Activated CD4-positive, CD25-positive, alpha-beta regulatory T cell (primary cell): ENCODE measurements at regions not wholly inside any gene's neighbourhood (a gene's known extent, or its start where the extent isn't known, plus 50 kb on each side); places are given as distances from the start of the nearest gene placed in this dataset.

Source experiments
- DNase-seq, 4 experiments: peaks; one replicate each; lab custom pipeline; 2025; lab: John Stamatoyannopoulos, UW

GRCh38 chr2:38450509-38450908 is 73.4 kb upstream of the ATL2 start:
- no peak for DNase-seq

GRCh38 chr2:38448692-38449410 is 71.8 kb upstream of the ATL2 start:
- DNase-seq, result no peak

DNA sequence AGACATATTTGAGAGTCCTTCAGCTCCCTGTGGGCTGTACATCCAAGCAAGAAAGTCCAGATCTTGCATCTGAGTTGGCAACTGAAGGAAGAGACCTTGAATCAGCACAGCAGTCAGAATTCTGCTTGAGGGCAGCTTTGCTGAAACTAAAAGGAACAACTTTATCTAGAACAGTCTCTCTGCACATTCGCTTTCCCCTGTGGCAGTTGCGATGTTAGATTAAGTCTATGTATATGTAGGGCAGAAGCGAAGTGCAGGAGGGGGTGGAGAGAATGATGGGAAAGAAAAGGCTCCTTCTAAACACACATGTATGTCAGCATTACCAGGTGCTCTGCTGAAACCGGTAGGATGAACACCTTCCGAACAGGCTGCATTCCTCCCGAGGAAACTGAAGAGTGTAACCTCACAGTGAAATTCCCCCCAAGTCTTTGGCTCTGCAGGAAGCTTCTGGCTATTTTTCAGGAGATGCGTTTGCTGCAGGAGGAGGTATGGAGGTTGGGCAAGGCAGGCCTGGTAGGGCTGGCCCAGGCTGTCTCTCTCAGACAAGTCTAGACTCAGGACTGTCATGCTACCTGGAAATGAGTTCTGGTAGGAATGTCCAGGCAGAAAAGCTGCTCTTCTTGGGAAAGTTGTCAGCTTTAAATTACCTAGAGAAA is 70.0 kb upstream of the ATL2 start:
- no peak for DNase-seq

DNA sequence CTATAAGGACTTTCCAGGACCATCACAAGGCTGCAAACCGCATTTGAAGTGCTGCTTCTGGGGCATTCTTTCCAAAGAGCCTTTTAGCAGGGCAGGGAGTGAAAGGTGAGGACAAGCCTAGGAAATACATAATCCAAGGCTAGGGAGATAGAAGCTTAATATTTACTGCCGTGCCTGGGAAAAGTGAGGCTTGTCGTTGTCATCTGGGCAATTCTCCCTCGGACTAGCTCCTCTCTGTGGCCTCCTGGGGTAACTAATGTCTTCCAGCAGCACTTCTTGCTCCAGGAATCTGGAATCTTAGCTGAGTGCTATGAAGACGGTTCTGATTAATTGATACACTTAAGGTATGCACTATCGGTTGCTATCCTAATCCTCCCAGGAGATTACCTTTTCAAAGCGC is 69.3 kb upstream of the ATL2 start:
- DNase-seq, result no peak

- DNase-seq, result no peak
These were observed 67.2 kb upstream of the ATL2 start for GRCh38 chr2:38444247-38444646.

GRCh38 chr2:38442643-38443541 is 65.8 kb upstream of the ATL2 start:
- no peak for DNase-seq

- DNase-seq, result no peak
These were observed 64.3 kb upstream of the ATL2 start for GRCh38 chr2:38441346-38441745.

GRCh38 chr2:38440655-38441054 is 63.6 kb upstream of the ATL2 start:
- DNase-seq, result no peak

DNA sequence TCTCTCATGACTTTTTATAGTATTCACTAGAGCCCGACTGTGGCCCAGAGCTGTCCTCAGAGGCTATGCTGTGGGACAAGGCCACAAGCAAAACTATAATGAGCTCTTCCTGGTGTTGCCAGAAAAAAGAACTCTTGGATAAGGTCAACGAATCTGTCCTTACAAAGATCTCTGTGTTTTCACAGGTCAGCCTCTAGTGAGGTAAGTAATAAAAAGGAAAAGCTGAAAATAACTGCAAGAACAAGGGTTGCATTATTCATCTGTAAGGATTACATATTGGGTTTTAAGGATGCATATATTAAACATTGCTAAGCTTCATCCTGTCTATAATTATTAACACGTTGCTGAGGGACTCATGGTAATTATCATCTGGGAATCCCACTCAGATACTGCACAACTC is 62.8 kb upstream of the ATL2 start:
- no peak for DNase-seq

GRCh38 chr2:38438883-38439612 is 62.0 kb upstream of the ATL2 start:
- no peak for DNase-seq

GRCh38 chr2:38438133-38438882 is 61.2 kb upstream of the ATL2 start:
- no peak for DNase-seq

GRCh38 chr2:38436227-38436664 is 59.2 kb upstream of the ATL2 start:
- DNase-seq, result no peak

GRCh38 chr2:38435775-38436174 is 58.7 kb upstream of the ATL2 start:
- no peak for DNase-seq

DNA sequence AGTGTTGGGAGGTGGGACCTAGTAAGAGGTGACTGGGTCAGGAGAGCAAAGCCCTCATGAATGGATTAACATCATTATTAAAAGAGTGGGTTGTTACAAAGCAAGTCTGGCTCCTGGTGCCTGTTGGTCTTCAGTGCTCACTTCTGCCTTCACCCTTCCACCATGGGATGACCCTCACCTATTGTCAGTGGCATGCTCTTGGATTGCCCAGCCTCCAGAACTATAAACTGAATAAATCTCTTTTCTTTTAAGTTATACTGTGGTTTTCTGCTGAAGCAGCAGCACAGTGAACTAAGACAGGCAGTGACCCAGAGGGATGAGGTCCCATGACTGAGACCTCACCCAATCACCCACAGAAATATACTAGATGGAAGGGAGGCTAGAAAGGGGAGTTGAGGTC is 57.5 kb upstream of the ATL2 start:
- DNase-seq, result no peak

DNA sequence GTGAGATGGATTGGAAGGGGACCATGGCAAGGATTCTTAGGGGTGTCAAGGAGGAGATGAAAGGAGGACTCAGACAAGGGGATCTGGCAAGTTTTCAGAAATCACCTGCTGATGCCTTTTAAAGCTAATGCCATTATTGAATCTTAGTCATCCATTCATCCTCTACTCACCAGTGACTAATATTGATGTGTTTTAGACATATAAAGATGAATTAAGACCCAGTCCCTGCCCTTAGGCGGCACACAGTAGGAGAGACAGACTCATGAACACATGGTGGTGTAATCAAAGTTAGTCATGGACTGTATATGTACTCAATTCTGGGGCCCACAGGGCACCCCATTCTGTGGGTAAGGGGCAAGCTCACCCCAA is 56.5 kb upstream of the ATL2 start:
- DNase-seq, result no peak

- DNase-seq, result no peak
These were observed 55.9 kb upstream of the ATL2 start for GRCh38 chr2:38432820-38433606.

- DNase-seq, result no peak
These were observed 53.6 kb upstream of the ATL2 start for GRCh38 chr2:38430597-38431207.

DNA sequence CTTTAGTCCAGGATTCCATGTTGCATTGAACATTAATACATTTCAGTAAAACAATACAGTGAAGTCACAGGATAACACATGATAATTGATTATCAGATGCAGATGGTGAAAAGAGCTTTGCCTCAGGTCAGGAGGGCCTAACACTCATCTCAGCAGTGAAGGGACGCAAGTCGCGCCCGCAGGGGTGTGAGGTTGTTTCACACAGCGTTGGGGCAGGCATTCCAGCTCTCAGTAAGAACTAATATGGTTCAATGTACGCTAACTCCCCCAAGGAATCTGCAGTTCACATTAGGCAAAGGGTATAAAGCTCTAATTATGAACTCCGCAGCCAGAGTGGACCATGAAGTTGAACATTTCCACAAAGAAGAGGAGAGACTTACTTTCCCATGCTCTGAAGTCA is 53.1 kb upstream of the ATL2 start:
- DNase-seq, result no peak

DNA sequence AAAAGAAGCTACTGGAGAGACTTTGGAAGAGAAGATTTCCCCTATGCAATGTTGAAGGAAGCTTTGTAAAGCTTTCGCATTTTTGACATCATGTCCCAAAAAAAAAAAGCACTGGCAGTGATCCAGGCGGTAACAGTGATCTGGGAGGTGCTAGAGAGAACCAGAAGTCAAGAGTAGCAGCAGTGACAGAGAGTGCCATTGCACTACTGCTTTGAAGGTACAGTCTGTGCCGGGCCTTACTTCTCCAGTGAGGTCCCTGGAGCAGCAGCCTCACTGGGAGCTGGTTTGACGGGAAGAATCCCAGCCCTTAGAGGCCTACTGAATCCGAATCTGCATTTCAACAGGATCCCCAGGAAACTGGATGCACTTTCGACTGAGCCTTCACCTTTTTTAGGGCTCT is 50.9 kb upstream of the ATL2 start:
- DNase-seq, result no peak

- no peak for DNase-seq
These were observed 50.0 kb upstream of the ATL2 start for GRCh38 chr2:38427054-38427453.
